ENCODE measurements at regions not wholly inside any gene's neighbourhood (a gene's known extent, or its start where the extent isn't known, plus 50 kb on each side); places are given as distances from the start of the nearest gene placed in this dataset.

DNA sequence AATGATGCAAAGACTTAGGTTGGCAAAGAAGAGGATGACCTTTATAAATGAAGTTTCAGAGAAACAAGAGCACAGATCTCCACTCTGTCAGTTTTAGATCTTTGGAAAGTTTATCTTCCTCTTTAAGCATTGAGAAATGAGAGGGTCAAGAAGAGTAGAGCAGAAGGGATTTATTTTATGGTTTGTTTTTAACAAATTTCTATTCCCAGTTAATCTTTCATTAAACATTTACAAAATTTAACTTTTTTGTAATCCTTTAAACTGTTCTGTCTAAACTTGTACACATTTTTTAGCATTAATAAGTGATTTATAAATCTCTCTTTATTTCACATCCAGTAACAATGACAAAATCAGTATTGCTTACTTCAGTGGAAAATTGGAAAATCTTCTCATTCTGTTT, 875.0 kb upstream of the IGFBP7 start:
- Histone ChIP-seq H3K36me3 (ENCODE audit: control insufficient read depth, insufficient read depth, low read length) (no peaks in the 10 kb centered on the region), H3K27ac (ENCODE audit: low read length) (no peak overlapping the region), H3K4me1 (ENCODE audit: control insufficient read depth, insufficient read depth, low read length) (no peaks in the 10 kb centered on the region), H3K9me3 (ENCODE audit: control insufficient read depth, insufficient read depth, low read length) (no peaks in the 10 kb centered on the region), H3K27me3 (ENCODE audit: control insufficient read depth, insufficient read depth, low read length) (no peaks in the 10 kb centered on the region), H3K4me3 (ENCODE audit: low read length) (no peak overlapping the region)
- TF ChIP-seq, protein P1, sequence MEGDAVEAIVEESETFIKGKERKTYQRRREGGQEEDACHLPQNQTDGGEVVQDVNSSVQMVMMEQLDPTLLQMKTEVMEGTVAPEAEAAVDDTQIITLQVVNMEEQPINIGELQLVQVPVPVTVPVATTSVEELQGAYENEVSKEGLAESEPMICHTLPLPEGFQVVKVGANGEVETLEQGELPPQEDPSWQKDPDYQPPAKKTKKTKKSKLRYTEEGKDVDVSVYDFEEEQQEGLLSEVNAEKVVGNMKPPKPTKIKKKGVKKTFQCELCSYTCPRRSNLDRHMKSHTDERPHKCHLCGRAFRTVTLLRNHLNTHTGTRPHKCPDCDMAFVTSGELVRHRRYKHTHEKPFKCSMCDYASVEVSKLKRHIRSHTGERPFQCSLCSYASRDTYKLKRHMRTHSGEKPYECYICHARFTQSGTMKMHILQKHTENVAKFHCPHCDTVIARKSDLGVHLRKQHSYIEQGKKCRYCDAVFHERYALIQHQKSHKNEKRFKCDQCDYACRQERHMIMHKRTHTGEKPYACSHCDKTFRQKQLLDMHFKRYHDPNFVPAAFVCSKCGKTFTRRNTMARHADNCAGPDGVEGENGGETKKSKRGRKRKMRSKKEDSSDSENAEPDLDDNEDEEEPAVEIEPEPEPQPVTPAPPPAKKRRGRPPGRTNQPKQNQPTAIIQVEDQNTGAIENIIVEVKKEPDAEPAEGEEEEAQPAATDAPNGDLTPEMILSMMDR (IDR thresholded peaks at IDR 0.05): no peak
- no peak overlapping the region for H3K27ac Mint-ChIP-seq
- no peak for DNase-seq
- H3K27me3 Mint-ChIP-seq (ENCODE audit: low read depth in 2 of 2): no peaks in the 10 kb centered on the region
- H3K9me3 Mint-ChIP-seq: peaks cover 3% of the 10 kb centered on the region in 2 donors
- no peak overlapping the region for H3K4me3 Mint-ChIP-seq
- intact Hi-C loops (cut with micrococcal nuclease): no loop called here
- no peaks in the 10 kb centered on the region for H3K36me3 Mint-ChIP-seq
- no peaks in the 10 kb centered on the region for H3K4me1 Mint-ChIP-seq
- ATAC-seq: no peak

GRCh38 chr4:57981123-57981522, 870.9 kb upstream of the IGFBP7 start:
- Histone ChIP-seq H3K36me3 (ENCODE audit: control insufficient read depth, insufficient read depth, low read length) (no peaks in the 10 kb centered on the region), H3K4me3 (ENCODE audit: low read length) (no peak overlapping the region), H3K4me1 (ENCODE audit: control insufficient read depth, insufficient read depth, low read length) (no peaks in the 10 kb centered on the region), H3K27ac (ENCODE audit: low read length) (no peak overlapping the region), H3K9me3 (ENCODE audit: control insufficient read depth, insufficient read depth, low read length) (no peaks in the 10 kb centered on the region), H3K27me3 (ENCODE audit: control insufficient read depth, insufficient read depth, low read length) (no peaks in the 10 kb centered on the region)
- Mint-ChIP-seq H3K9me3 (no peaks in the 10 kb centered on the region), H3K27me3 (ENCODE audit: low read depth in 2 of 2) (no peaks in the 10 kb centered on the region), H3K27ac (no peak overlapping the region), H3K4me1 (no peaks in the 10 kb centered on the region), H3K36me3 (no peaks in the 10 kb centered on the region), H3K4me3 (no peak overlapping the region)
- no peak for DNase-seq
- TF ChIP-seq, protein P1 (IDR thresholded peaks at IDR 0.05): no peak
- WGBS (ENCODE audit: insufficient coverage): 70% methylated on average over 4 of the region's 5 CpGs
- no peak for ATAC-seq
- intact Hi-C loops (cut with micrococcal nuclease): no loop called here

DNA sequence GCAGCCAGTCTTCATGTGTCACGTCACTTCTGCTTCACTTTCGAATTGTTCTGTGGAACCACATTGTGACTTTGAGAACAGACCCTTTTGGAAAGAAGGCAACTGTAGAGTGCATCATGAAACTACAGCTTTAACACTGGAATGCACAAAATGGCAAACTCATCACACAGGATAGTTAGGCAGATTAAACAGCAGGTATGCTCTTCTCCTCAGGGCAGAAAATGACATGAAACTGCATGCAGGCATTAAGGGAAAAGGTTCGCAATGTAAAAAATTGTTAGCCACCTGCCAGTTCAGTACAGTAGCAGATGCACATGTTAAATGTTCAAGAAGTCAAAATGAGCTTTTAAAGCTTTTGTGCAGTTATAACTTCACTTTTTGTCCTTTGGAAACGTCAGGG, 864.6 kb upstream of the IGFBP7 start:
- WGBS (ENCODE audit: insufficient coverage): 88% methylated on average over 4 of the region's 4 CpGs
- no peak overlapping the region for H3K4me3 Mint-ChIP-seq
- TF ChIP-seq, protein P1 (IDR thresholded peaks at IDR 0.05): no peak
- Histone ChIP-seq H3K4me3 (ENCODE audit: low read length) (no peak overlapping the region), H3K4me1 (ENCODE audit: control insufficient read depth, insufficient read depth, low read length) (no peaks in the 10 kb centered on the region), H3K27me3 (ENCODE audit: control insufficient read depth, insufficient read depth, low read length) (no peaks in the 10 kb centered on the region), H3K36me3 (ENCODE audit: control insufficient read depth, insufficient read depth, low read length) (no peaks in the 10 kb centered on the region), H3K9me3 (ENCODE audit: control insufficient read depth, insufficient read depth, low read length) (no peaks in the 10 kb centered on the region), H3K27ac (ENCODE audit: low read length) (no peak overlapping the region)
- no peaks in the 10 kb centered on the region for H3K4me1 Mint-ChIP-seq
- intact Hi-C loops (cut with micrococcal nuclease): no loop called here
- peaks cover 5 to 7% of the 10 kb centered on the region in 2 donors for H3K9me3 Mint-ChIP-seq
- H3K27ac Mint-ChIP-seq: no peak overlapping the region
- H3K27me3 Mint-ChIP-seq (ENCODE audit: low read depth in 2 of 2): no peaks in the 10 kb centered on the region
- no peak for DNase-seq
- no peaks in the 10 kb centered on the region for H3K36me3 Mint-ChIP-seq
- no peak for ATAC-seq

DNA sequence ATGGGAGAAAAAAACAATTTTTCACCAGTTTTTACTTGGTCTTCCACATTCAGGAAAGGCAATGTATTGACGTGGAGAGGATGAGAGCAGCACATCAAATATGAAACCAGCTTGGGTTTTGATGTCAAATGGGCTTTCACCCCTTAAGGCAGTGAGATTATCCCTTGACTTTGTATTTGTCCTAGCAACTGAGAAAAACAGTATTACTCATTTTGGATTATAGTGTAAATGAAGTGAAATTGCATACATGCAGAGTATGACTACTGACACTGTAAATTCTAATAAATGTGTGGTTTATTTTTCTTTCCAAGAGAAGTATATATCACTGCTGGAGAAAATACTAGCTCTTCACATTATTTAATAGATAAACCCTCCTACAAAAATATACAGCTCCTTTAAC, 863.6 kb upstream of the IGFBP7 start:
- 100% methylated on average over 1 of the region's 1 CpG for WGBS (ENCODE audit: insufficient coverage)
- DNase-seq (no peak), ATAC-seq (no peak)
- Histone ChIP-seq H3K36me3 (ENCODE audit: control insufficient read depth, insufficient read depth, low read length) (no peaks in the 10 kb centered on the region), H3K4me1 (ENCODE audit: control insufficient read depth, insufficient read depth, low read length) (no peaks in the 10 kb centered on the region), H3K9me3 (ENCODE audit: control insufficient read depth, insufficient read depth, low read length) (no peaks in the 10 kb centered on the region), H3K27me3 (ENCODE audit: control insufficient read depth, insufficient read depth, low read length) (no peaks in the 10 kb centered on the region), H3K27ac (ENCODE audit: low read length) (no peak overlapping the region), H3K4me3 (ENCODE audit: low read length) (no peak overlapping the region)
- peaks cover 5 to 7% of the 10 kb centered on the region in 2 donors for H3K9me3 Mint-ChIP-seq
- H3K27me3 Mint-ChIP-seq (ENCODE audit: low read depth in 2 of 2): no peaks in the 10 kb centered on the region
- intact Hi-C loops (cut with micrococcal nuclease): no loop called here
- no peak overlapping the region for H3K4me3 Mint-ChIP-seq
- H3K27ac Mint-ChIP-seq: no peak overlapping the region
- TF ChIP-seq, protein P1 (IDR thresholded peaks at IDR 0.05): no peak
- no peaks in the 10 kb centered on the region for H3K4me1 Mint-ChIP-seq
- no peaks in the 10 kb centered on the region for H3K36me3 Mint-ChIP-seq

Measured in natural killer cell (primary cell).